HCT116 (cell line): ENCODE measurements at regions not wholly inside any gene's neighbourhood (a gene's known extent, or its start where the extent isn't known, plus 50 kb on each side); places are given as distances from the start of the nearest gene placed in this dataset.

Experiments used
- ATAC-seq: fragments of 200-7000 bp; cut with Tn5 transposase; 2 replicates; pipeline ENCODE4 v1.9.1; 2020; ENCODE audit warnings: mild to moderate bottlenecking, moderate library complexity
- BruUV-seq: library from RNA; stranded (reverse); fragments of 400-500 nt; replicated peaks from 2 replicates; lab custom pipeline; 2021; lab: Mats Ljungman, UMichigan
- CTCF ChIA-PET: fragments of 300-600 bp; sonication (Branson Sonifier 250); formaldehyde crosslinking; loops from one replicate; lab custom pipeline; 2021; ENCODE audit warnings: antibody characterized with exemption; lab: Charles Lee
- POLR2A ChIA-PET: fragments of 300-600, 350-600 bp; sonication (Branson Sonifier 250); formaldehyde crosslinking; loops from one replicate; lab custom pipeline; 2021; ENCODE audit warnings: antibody characterized with exemption; lab: Charles Lee
- RAD21 ChIA-PET, 2 experiments: fragments of 300-600 bp; sonication (Branson Sonifier 250); formaldehyde crosslinking; loops; one replicate each; lab custom pipeline; 2023; ENCODE audit warnings: low total read pairs in 2 of 2; ENCODE audit not compliant: uncharacterized antibody in 2 of 2, unreplicated experiment in 2 of 2, low non-redundant PET in 1 of 2; lab: Charles Lee
- DNase-seq: peaks from one replicate; pipeline ENCODE4 v3.0.0-alpha.2; 2010; ENCODE audit warnings: low read depth, low spot score
- H2AFZ ChIP-seq: fragments of 200-600 bp; shearing (Covaris generic), sonication (generic); 2 replicates; pipeline ENCODE4 v1.6.1; 2017; ENCODE audit warnings: low read depth, mixed run types, mixed read lengths, antibody characterized with exemption, low read length; ENCODE audit not compliant: poor library complexity, severe bottlenecking
- H3K27ac ChIP-seq: 2 replicates; pipeline ENCODE4 v1.5.1; 2012; ENCODE audit warnings: low read depth, low read length
- H3K27me3 ChIP-seq: fragments of 200-600 bp; sonication (generic); 2 replicates; pipeline ENCODE4 v1.6.1; 2016; ENCODE audit warnings: mixed run types, low read length, mixed read lengths; ENCODE audit not compliant: insufficient read depth
- H3K36me3 ChIP-seq, 2 experiments: fragments of 200-500 bp in 1 of 2; fragments of 200-600 bp in 1 of 2; sonication (Bioruptor generic) in 1 of 2; sonication (generic) in 1 of 2; 2 replicates each; pipeline versions ENCODE4 v1.5.1 to v1.6.1; 2014 to 2016; ENCODE audit warnings: low read length in 2 of 2, inconsistent platforms in 1 of 2, mixed read lengths in 1 of 2, mixed run types in 1 of 2; ENCODE audit not compliant: insufficient read depth in 2 of 2, control insufficient read depth in 1 of 2
- H3K4me1 ChIP-seq, 2 experiments: fragments of 200-600 bp in 1 of 2; sonication (generic) in 1 of 2; 2 replicates each; pipeline versions ENCODE4 v1.5.1 to v1.6.1; 2012 to 2017; ENCODE audit warnings: low read length in 2 of 2, inconsistent platforms in 1 of 2, mild to moderate bottlenecking in 1 of 2, mixed read lengths in 1 of 2, mixed run types in 1 of 2, moderate library complexity in 1 of 2; ENCODE audit not compliant: insufficient read depth in 2 of 2, control insufficient read depth in 1 of 2
- H3K4me2 ChIP-seq: fragments of 200-600 bp; sonication (generic); 2 replicates; pipeline ENCODE4 v1.6.1; 2017; ENCODE audit warnings: mixed run types, low read length, mixed read lengths
- H3K4me3 ChIP-seq, 2 experiments: fragments of 200-600 bp in 1 of 2; sonication (generic) in 1 of 2; replicated peaks in 1 of 2; 2 replicates each; pipeline ENCODE4 v1.5.1; 2011 to 2016; ENCODE audit warnings: low read length in 2 of 2, control low read depth in 1 of 2, low read depth in 1 of 2, mild to moderate bottlenecking in 1 of 2, mixed read lengths in 1 of 2, mixed run types in 1 of 2
- H3K79me2 ChIP-seq: fragments of 200-600 bp; sonication (generic); 2 replicates; pipeline ENCODE4 v1.6.1; 2017; ENCODE audit warnings: mild to moderate bottlenecking, mixed run types, low read length, moderate library complexity, mixed read lengths; ENCODE audit not compliant: insufficient read depth
- H3K9ac ChIP-seq: fragments of 200-600 bp; sonication (generic); 2 replicates; pipeline ENCODE4 v1.6.1; 2016; ENCODE audit warnings: low read length, mixed read lengths
- H3K9me2 ChIP-seq: fragments of 200-600 bp; sonication (generic), shearing (Covaris generic); 2 replicates; pipeline ENCODE4 v1.6.1; 2017; ENCODE audit warnings: mixed run types, mild to moderate bottlenecking, moderate library complexity; ENCODE audit not compliant: insufficient read depth
- H3K9me3 ChIP-seq, 2 experiments: fragments of 200-500 bp in 1 of 2; fragments of 200-600 bp in 1 of 2; sonication (Bioruptor generic) in 1 of 2; sonication (generic) in 1 of 2; 2 replicates each; pipeline ENCODE4 v1.6.1; 2014 to 2017; ENCODE audit warnings: low read length in 2 of 2, mixed read lengths in 2 of 2, inconsistent platforms in 1 of 2, low read depth in 1 of 2, mild to moderate bottlenecking in 1 of 2, mixed run types in 1 of 2, moderate library complexity in 1 of 2; ENCODE audit not compliant: control insufficient read depth in 1 of 2, insufficient read depth in 1 of 2
- H4K20me1 ChIP-seq: fragments of 200-600 bp; sonication (generic), shearing (Covaris generic); 2 replicates; pipeline ENCODE4 v1.6.1; 2017; ENCODE audit warnings: mixed run types, mild to moderate bottlenecking, moderate library complexity; ENCODE audit not compliant: insufficient read depth
- ATF3 ChIP-seq: IDR thresholded peaks from 2 replicates; pipeline ENCODE4 v1.6.1; 2012
- CEBPB ChIP-seq: IDR thresholded peaks from 2 replicates; pipeline ENCODE4 v1.6.1; 2012; ENCODE audit warnings: low read depth
- EGR1 ChIP-seq: IDR thresholded peaks from 2 replicates; pipeline ENCODE4 v1.6.1; 2012; ENCODE audit warnings: low read depth
- EZH2phosphoT487 ChIP-seq: fragments of 200-600 bp; IDR thresholded peaks from 2 replicates; pipeline ENCODE4 v1.6.1; 2018; ENCODE audit warnings: antibody characterized with exemption, borderline replicate concordance
- FOSL1 ChIP-seq: IDR thresholded peaks from 2 replicates; pipeline ENCODE4 v1.6.1; 2012; ENCODE audit warnings: low read depth
- POLR2AphosphoS5 ChIP-seq: IDR thresholded peaks from 2 replicates; pipeline ENCODE4 v1.6.1; 2011; ENCODE audit warnings: mild to moderate bottlenecking, low read depth, low read length, moderate library complexity
- REST ChIP-seq: IDR thresholded peaks from 2 replicates; pipeline ENCODE4 v1.6.1; 2012; ENCODE audit warnings: low read depth
- SIN3A ChIP-seq: IDR thresholded peaks from 2 replicates; pipeline ENCODE4 v1.6.1; 2012; ENCODE audit warnings: low read depth
- SP1 ChIP-seq: IDR thresholded peaks from 2 replicates; pipeline ENCODE4 v1.6.1; 2012; ENCODE audit warnings: low read depth
- TCF7L2 ChIP-seq: IDR thresholded peaks from 2 replicates; pipeline ENCODE4 v1.7.0; 2011; ENCODE audit warnings: borderline replicate concordance, inconsistent platforms; ENCODE audit not compliant: insufficient read depth, insufficient read length; ENCODE audit errors: extremely low read depth
- YY1 ChIP-seq: IDR thresholded peaks from 2 replicates; pipeline ENCODE4 v1.6.1; 2011; ENCODE audit warnings: low read length, low read depth, moderate library complexity, mild to moderate bottlenecking; ENCODE audit not compliant: insufficient replicate concordance; ENCODE audit errors: extremely low read depth
- intact Hi-C: fragments of 100-400 bp; cut with micrococcal nuclease; formaldehyde crosslinking; loops from 2 replicates; pipeline ENCODE4 v1.10.0; 2022

GRCh38 chr12:90026516-90026915 lies 317.9 kb upstream of the ATP2B1 start:
- no peaks in the 10 kb centered on the region for H3K9me2 ChIP-seq
- no peaks in the 10 kb centered on the region for H4K20me1 ChIP-seq
- DNase-seq (no peak), ATAC-seq (no peak)
- TF ChIP-seq REST = no peak
- no peak for TF ChIP-seq SP1
- TF ChIP-seq EGR1 = no peak
- no peak for TF ChIP-seq CEBPB
- TF ChIP-seq EZH2phosphoT487 = no peak
- TF ChIP-seq FOSL1 = no peak
- no peak for TF ChIP-seq SIN3A
- H3K4me3 ChIP-seq = no peak overlapping the region
- no peaks in the 10 kb centered on the region for H3K9me3 ChIP-seq
- intact Hi-C loops = no loop called here
- no peak overlapping the region for H3K27ac ChIP-seq
- ChIA-PET RAD21 (no interaction called here), CTCF (no interaction called here), POLR2A (no interaction called here)
- no peaks in the 10 kb centered on the region for H3K79me2 ChIP-seq
- H3K4me1 ChIP-seq = no peaks in the 10 kb centered on the region
- H2AFZ ChIP-seq = no peak overlapping the region
- no peak overlapping the region for H3K4me2 ChIP-seq
- H3K9ac ChIP-seq = no peak overlapping the region
- no TSS peak for BruUV-seq
- H3K36me3 ChIP-seq = no peaks in the 10 kb centered on the region
- H3K27me3 ChIP-seq = no peaks in the 10 kb centered on the region

GRCh38 chr12:90024262-90024661 lies 315.6 kb upstream of the ATP2B1 start:
- DNase-seq (no peak), ATAC-seq (no peak)
- H3K9ac ChIP-seq = no peak overlapping the region
- no peaks in the 10 kb centered on the region for H3K4me1 ChIP-seq
- no peaks in the 10 kb centered on the region for H3K27me3 ChIP-seq
- H3K9me3 ChIP-seq = no peaks in the 10 kb centered on the region
- RAD21 ChIA-PET = no interaction called here
- TF ChIP-seq TCF7L2 (no peak), ATF3 (no peak), REST (no peak), EZH2phosphoT487 (no peak), POLR2AphosphoS5 (no peak), YY1 (no peak)
- H3K79me2 ChIP-seq = no peaks in the 10 kb centered on the region
- H3K27ac ChIP-seq = no peak overlapping the region
- BruUV-seq = no TSS peak
- H3K9me2 ChIP-seq = no peaks in the 10 kb centered on the region
- no peaks in the 10 kb centered on the region for H3K36me3 ChIP-seq
- CTCF ChIA-PET = no interaction called here
- H3K4me2 ChIP-seq = no peak overlapping the region
- POLR2A ChIA-PET = no interaction called here
- H4K20me1 ChIP-seq = no peaks in the 10 kb centered on the region
- H2AFZ ChIP-seq = no peak overlapping the region
- H3K4me3 ChIP-seq = no peak overlapping the region
- intact Hi-C loops = no loop called here
